OCI-LY1 (cell line): ENCODE measurements at regions not wholly inside any gene's neighbourhood (a gene's known extent, or its start where the extent isn't known, plus 50 kb on each side); places are given as distances from the start of the nearest gene placed in this dataset.

ENCODE experiments used
- EZH2 ChIP-seq: fragments of 200-600 bp; sonication (generic), shearing (Covaris generic); IDR thresholded peaks from 2 replicates; pipeline ENCODE4 v1.8.0; 2017; ENCODE audit warnings: borderline replicate concordance, mixed run types, mild to moderate bottlenecking, antibody characterized with exemption, low read length, moderate library complexity, mixed read lengths
- TF ChIP-seq, protein P1 (sequence below): fragments of 200-600 bp; sonication (generic), shearing (Covaris generic); IDR thresholded peaks from 2 replicates; pipeline ENCODE4 v1.5.1; 2017; ENCODE audit warnings: mild to moderate bottlenecking, antibody characterized with exemption, low read length, moderate library complexity, mixed read lengths

DNA sequence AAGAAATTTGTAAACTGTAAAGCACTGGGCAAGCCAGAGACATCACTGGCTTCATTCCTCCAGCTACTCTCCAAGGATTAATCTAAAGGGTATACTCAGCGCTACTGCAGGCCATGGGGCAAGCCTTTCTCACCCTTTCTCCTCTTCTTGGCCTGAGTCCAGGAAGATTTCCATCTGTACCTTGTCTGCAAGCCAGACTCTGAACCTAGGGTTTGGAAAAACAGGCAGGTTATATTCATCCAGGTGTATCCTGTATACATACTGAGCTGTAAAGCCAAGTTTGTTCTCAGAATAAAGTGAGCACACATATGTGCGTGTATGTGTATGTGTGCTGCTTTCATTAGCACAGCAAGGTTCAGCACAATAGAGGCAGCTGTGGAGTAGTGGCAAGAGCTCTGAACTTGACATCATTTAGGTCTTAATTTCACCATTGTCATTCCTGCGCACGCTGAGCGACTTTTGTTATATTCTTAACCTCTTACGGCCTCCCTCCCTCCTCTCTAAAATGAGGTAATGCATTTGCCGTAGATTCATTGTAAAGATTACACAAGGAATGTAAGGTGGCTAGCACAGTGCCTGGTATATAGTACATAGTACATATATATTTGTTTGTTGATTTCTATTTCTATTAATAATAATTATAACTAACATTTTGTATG is 128.1 kb upstream of the JUN start:
- TF ChIP-seq EZH2 = no peak
- TF ChIP-seq, protein P1, sequence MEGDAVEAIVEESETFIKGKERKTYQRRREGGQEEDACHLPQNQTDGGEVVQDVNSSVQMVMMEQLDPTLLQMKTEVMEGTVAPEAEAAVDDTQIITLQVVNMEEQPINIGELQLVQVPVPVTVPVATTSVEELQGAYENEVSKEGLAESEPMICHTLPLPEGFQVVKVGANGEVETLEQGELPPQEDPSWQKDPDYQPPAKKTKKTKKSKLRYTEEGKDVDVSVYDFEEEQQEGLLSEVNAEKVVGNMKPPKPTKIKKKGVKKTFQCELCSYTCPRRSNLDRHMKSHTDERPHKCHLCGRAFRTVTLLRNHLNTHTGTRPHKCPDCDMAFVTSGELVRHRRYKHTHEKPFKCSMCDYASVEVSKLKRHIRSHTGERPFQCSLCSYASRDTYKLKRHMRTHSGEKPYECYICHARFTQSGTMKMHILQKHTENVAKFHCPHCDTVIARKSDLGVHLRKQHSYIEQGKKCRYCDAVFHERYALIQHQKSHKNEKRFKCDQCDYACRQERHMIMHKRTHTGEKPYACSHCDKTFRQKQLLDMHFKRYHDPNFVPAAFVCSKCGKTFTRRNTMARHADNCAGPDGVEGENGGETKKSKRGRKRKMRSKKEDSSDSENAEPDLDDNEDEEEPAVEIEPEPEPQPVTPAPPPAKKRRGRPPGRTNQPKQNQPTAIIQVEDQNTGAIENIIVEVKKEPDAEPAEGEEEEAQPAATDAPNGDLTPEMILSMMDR = no peak
